ENCODE measurements at regions not wholly inside any gene's neighbourhood (a gene's known extent, or its start where the extent isn't known, plus 50 kb on each side); places are given as distances from the start of the nearest gene placed in this dataset.

- no peak overlapping the region for H3K27ac ChIP-seq (ENCODE audit: low read depth, low read length)
- H3K4me1 ChIP-seq (ENCODE audit: control insufficient read depth in 1 of 2, insufficient read depth in 2 of 2, low read length in 2 of 2) = 0 out of 4 replicates have a peak, but pooled peaks cover 1 to 3% of the 10 kb centered on the region in 2 experiments
- ATAC-seq (no peak), DNase-seq (ENCODE audit: low read depth, low spot score) (no peak)
- H2AFZ ChIP-seq (ENCODE audit: low read depth, low read length, poor library complexity, severe bottlenecking) = no peak overlapping the region
- no peak for TF ChIP-seq CEBPB (IDR thresholded peaks at IDR 0.05; ENCODE audit: low read depth)
- no peak for TF ChIP-seq FOSL1 (IDR thresholded peaks at IDR 0.05; ENCODE audit: low read depth)
- TF ChIP-seq EGR1 (IDR thresholded peaks at IDR 0.05; ENCODE audit: low read depth) = no peak
- no peak for TF ChIP-seq ATF3 (IDR thresholded peaks at IDR 0.05)
- TF ChIP-seq, protein P1, sequence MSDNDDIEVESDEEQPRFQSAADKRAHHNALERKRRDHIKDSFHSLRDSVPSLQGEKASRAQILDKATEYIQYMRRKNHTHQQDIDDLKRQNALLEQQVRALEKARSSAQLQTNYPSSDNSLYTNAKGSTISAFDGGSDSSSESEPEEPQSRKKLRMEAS (IDR thresholded peaks at IDR 0.05) = no peak
- no peak for TF ChIP-seq ZFX (IDR thresholded peaks at IDR 0.05)
- TF ChIP-seq, protein P2, sequence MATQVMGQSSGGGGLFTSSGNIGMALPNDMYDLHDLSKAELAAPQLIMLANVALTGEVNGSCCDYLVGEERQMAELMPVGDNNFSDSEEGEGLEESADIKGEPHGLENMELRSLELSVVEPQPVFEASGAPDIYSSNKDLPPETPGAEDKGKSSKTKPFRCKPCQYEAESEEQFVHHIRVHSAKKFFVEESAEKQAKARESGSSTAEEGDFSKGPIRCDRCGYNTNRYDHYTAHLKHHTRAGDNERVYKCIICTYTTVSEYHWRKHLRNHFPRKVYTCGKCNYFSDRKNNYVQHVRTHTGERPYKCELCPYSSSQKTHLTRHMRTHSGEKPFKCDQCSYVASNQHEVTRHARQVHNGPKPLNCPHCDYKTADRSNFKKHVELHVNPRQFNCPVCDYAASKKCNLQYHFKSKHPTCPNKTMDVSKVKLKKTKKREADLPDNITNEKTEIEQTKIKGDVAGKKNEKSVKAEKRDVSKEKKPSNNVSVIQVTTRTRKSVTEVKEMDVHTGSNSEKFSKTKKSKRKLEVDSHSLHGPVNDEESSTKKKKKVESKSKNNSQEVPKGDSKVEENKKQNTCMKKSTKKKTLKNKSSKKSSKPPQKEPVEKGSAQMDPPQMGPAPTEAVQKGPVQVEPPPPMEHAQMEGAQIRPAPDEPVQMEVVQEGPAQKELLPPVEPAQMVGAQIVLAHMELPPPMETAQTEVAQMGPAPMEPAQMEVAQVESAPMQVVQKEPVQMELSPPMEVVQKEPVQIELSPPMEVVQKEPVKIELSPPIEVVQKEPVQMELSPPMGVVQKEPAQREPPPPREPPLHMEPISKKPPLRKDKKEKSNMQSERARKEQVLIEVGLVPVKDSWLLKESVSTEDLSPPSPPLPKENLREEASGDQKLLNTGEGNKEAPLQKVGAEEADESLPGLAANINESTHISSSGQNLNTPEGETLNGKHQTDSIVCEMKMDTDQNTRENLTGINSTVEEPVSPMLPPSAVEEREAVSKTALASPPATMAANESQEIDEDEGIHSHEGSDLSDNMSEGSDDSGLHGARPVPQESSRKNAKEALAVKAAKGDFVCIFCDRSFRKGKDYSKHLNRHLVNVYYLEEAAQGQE (IDR thresholded peaks at IDR 0.05; ENCODE audit: low read depth) = no peak
- no peak for TF ChIP-seq SIN3A (IDR thresholded peaks at IDR 0.05; ENCODE audit: low read depth)
- no peak for TF ChIP-seq CTCF (IDR thresholded peaks at IDR 0.05 in 2 of 3, conservative IDR thresholded peaks at IDR 0.05 in 1 of 3; ENCODE audit: borderline replicate concordance in 1 of 3, insufficient read depth in 1 of 3, low read depth in 2 of 3, low read length in 2 of 3)
- TF ChIP-seq TCF7L2 (IDR thresholded peaks at IDR 0.05; ENCODE audit: borderline replicate concordance, extremely low read depth, insufficient read depth, insufficient read length) = no peak
- TF ChIP-seq CBX3 (IDR thresholded peaks at IDR 0.05; ENCODE audit: low read depth) = no peak
- no peak for TF ChIP-seq POLR2AphosphoS5 (IDR thresholded peaks at IDR 0.05; ENCODE audit: low read depth, low read length)
- TF ChIP-seq, protein P3, sequence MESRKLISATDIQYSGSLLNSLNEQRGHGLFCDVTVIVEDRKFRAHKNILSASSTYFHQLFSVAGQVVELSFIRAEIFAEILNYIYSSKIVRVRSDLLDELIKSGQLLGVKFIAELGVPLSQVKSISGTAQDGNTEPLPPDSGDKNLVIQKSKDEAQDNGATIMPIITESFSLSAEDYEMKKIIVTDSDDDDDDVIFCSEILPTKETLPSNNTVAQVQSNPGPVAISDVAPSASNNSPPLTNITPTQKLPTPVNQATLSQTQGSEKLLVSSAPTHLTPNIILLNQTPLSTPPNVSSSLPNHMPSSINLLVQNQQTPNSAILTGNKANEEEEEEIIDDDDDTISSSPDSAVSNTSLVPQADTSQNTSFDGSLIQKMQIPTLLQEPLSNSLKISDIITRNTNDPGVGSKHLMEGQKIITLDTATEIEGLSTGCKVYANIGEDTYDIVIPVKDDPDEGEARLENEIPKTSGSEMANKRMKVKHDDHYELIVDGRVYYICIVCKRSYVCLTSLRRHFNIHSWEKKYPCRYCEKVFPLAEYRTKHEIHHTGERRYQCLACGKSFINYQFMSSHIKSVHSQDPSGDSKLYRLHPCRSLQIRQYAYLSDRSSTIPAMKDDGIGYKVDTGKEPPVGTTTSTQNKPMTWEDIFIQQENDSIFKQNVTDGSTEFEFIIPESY (IDR thresholded peaks at IDR 0.05; ENCODE audit: extremely low read depth, insufficient replicate concordance, low read length) = no peak
- no peak for TF ChIP-seq ZNF274 (IDR thresholded peaks at IDR 0.05; ENCODE audit: low read depth, low read length)
- TF ChIP-seq SRF (IDR thresholded peaks at IDR 0.05; ENCODE audit: low read depth) = no peak
- no peak for TF ChIP-seq ELF1 (IDR thresholded peaks at IDR 0.05; ENCODE audit: borderline replicate concordance, low read depth)
- no peak for TF ChIP-seq POLR2A (IDR thresholded peaks at IDR 0.05; ENCODE audit: borderline replicate concordance, extremely low read depth, insufficient read depth, insufficient read length)
- ChIA-PET RAD21 (ENCODE audit: low non-redundant PET in 1 of 2, low total read pairs in 2 of 2, uncharacterized antibody in 2 of 2, unreplicated experiment in 2 of 2) (no interaction called here), POLR2A (no interaction called here), CTCF (interaction anchor here (0.9 kb wide), 1 partner anchor 12 kb away, joined by 3 read pairs; no protein-coding TSS in a partner anchor)
- no peaks in the 10 kb centered on the region for H3K36me3 ChIP-seq (ENCODE audit: control insufficient read depth in 1 of 2, insufficient read depth in 2 of 2, low read length in 2 of 2)
- BruUV-seq (replicated peaks) = no TSS peak
- intact Hi-C loops (cut with micrococcal nuclease) = no loop called here
- no peaks in the 10 kb centered on the region for H3K9me2 ChIP-seq (ENCODE audit: insufficient read depth)
- H3K4me2 ChIP-seq (ENCODE audit: low read length) = no peak overlapping the region
- no peaks in the 10 kb centered on the region for H3K79me2 ChIP-seq (ENCODE audit: insufficient read depth, low read length)
- no peaks in the 10 kb centered on the region for H3K9me3 ChIP-seq (ENCODE audit: control insufficient read depth in 1 of 2, insufficient read depth in 1 of 2, low read depth in 1 of 2, low read length in 2 of 2)
- H3K4me3 ChIP-seq (replicated peaks in 1 of 2; ENCODE audit: low read depth in 1 of 2, low read length in 2 of 2) = no peak overlapping the region
- H3K27me3 ChIP-seq (ENCODE audit: insufficient read depth, low read length) = peaks cover 12% of the 10 kb centered on the region
- H3K9ac ChIP-seq (ENCODE audit: low read length) = no peak overlapping the region
- no peaks in the 10 kb centered on the region for H4K20me1 ChIP-seq (ENCODE audit: insufficient read depth)
These were observed 174.2 kb downstream of the PTPRU start for GRCh38 chr1:29410476-29410875.

Measured in HCT116 (cell line).